Common myeloid progenitor, CD34-positive (primary cell): ENCODE measurements at regions not wholly inside any gene's neighbourhood (a gene's known extent, or its start where the extent isn't known, plus 50 kb on each side); places are given as distances from the start of the nearest gene placed in this dataset.

Experiments
- CTCF ChIA-PET: fragments of 350-600 bp; sonication (Branson Sonifier 250); formaldehyde crosslinking; loops from one replicate; lab custom pipeline; 2021; ENCODE audit warnings: antibody characterized with exemption; lab: Charles Lee
- POLR2A ChIA-PET: fragments of 350-600 bp; sonication (Branson Sonifier 250); formaldehyde crosslinking; loops from one replicate; lab custom pipeline; 2021; ENCODE audit warnings: antibody characterized with exemption; lab: Charles Lee
- DNase-seq, 3 donors: peaks; one replicate each; pipeline versions ENCODE4 v3.0.0 to v3.0.0-alpha.2; 2013
- H3K27ac ChIP-seq, 2 experiments: 1 replicate in 1 of 2; 2 replicates in 1 of 2; pipeline ENCODE4 v1.7.0; 2013; ENCODE audit warnings: inconsistent platforms in 2 of 2, low read length in 2 of 2, mild to moderate bottlenecking in 2 of 2, low read depth in 1 of 2, moderate library complexity in 1 of 2; ENCODE audit not compliant: severe bottlenecking in 2 of 2, insufficient read depth in 1 of 2, poor library complexity in 1 of 2
- H3K27me3 ChIP-seq, 5 experiments: replicated peaks in 2 of 5; 1 replicate in 3 of 5; 2 replicates in 2 of 5; pipeline versions ENCODE4 v1.6.1 to v1.7.0; 2013; ENCODE audit warnings: low read length in 4 of 5, mild to moderate bottlenecking in 2 of 5, moderate library complexity in 2 of 5, inconsistent platforms in 1 of 5; ENCODE audit not compliant: insufficient read depth in 5 of 5, control insufficient read depth in 4 of 5
- H3K36me3 ChIP-seq, 4 experiments: 1 replicate in 2 of 4; 2 replicates in 2 of 4; pipeline versions ENCODE4 v1.6.1 to v1.7.0; 2013; ENCODE audit warnings: low read length in 3 of 4, control low read depth in 1 of 4, mild to moderate bottlenecking in 1 of 4; ENCODE audit not compliant: control insufficient read depth in 4 of 4, insufficient read depth in 4 of 4
- H3K4me1 ChIP-seq, 4 experiments: 1 replicate in 3 of 4; 2 replicates in 1 of 4; pipeline versions ENCODE4 v1.6.1 to v1.7.1; 2013; ENCODE audit warnings: low read length in 3 of 4, mild to moderate bottlenecking in 3 of 4, control low read depth in 1 of 4, inconsistent platforms in 1 of 4, moderate library complexity in 1 of 4; ENCODE audit not compliant: control insufficient read depth in 4 of 4, insufficient read depth in 4 of 4; ENCODE audit errors: control extremely low read depth in 1 of 4
- H3K4me3 ChIP-seq, 7 experiments: 1 replicate in 4 of 7; 2 replicates in 3 of 7; pipeline versions ENCODE4 v1.5.1 to v1.7.0; 2013; ENCODE audit warnings: mild to moderate bottlenecking in 7 of 7, low read length in 6 of 7, moderate library complexity in 6 of 7, inconsistent platforms in 2 of 7, low read depth in 2 of 7, control low read depth in 1 of 7; ENCODE audit not compliant: insufficient read depth in 4 of 7, control insufficient read depth in 1 of 7; ENCODE audit errors: extremely low read depth in 1 of 7
- H3K9me3 ChIP-seq, 5 experiments: 1 replicate in 4 of 5; 2 replicates in 1 of 5; pipeline versions ENCODE4 v1.6.1 to v1.7.1; 2013; ENCODE audit warnings: low read length in 4 of 5, mild to moderate bottlenecking in 2 of 5, inconsistent platforms in 1 of 5, low read depth in 1 of 5, moderate library complexity in 1 of 5; ENCODE audit not compliant: control insufficient read depth in 4 of 5, insufficient read depth in 2 of 5; ENCODE audit errors: control extremely low read depth in 1 of 5
- WGBS: methylation state at CpG from one replicate; pipeline ENCODE4 v1.1.5; 2013; ENCODE audit not compliant: insufficient coverage; 5-methylcytosine and 5-hydroxymethylcytosine counted together

- no peaks in the 10 kb centered on the region for H3K4me1 ChIP-seq
- no peaks in the 10 kb centered on the region for H3K36me3 ChIP-seq
- no peak overlapping the region for H3K27ac ChIP-seq
- no peaks in the 10 kb centered on the region for H3K27me3 ChIP-seq
- ChIA-PET POLR2A (no interaction called here), CTCF (no interaction called here)
- 80% methylated on average over 1 of the region's 1 CpG for WGBS
- DNase-seq, result no peak
- no peak overlapping the region for H3K4me3 ChIP-seq
- H3K9me3 ChIP-seq, result peaks cover 0 to 1% (median 0%) of the 10 kb centered on the region in 5 experiments
These were observed 178.0 kb downstream of the LIG4 start for GRCh38 chr13:108037348-108037747.

- no peak overlapping the region for H3K27ac ChIP-seq
- no peak overlapping the region for H3K4me3 ChIP-seq
- no peak for DNase-seq
- WGBS, result 92% methylated on average over 2 of the region's 4 CpGs
- peaks cover 0 to 1% (median 0%) of the 10 kb centered on the region in 5 experiments for H3K9me3 ChIP-seq
- H3K4me1 ChIP-seq, result no peaks in the 10 kb centered on the region
- no peaks in the 10 kb centered on the region for H3K36me3 ChIP-seq
- CTCF ChIA-PET, result no interaction called here
- H3K27me3 ChIP-seq, result no peaks in the 10 kb centered on the region
- POLR2A ChIA-PET, result no interaction called here
These were observed 178.9 kb downstream of the LIG4 start for GRCh38 chr13:108036411-108036932.

- ChIA-PET CTCF (no interaction called here), POLR2A (no interaction called here)
- no peak for DNase-seq
- peaks cover 0 to 1% (median 0%) of the 10 kb centered on the region in 5 experiments for H3K9me3 ChIP-seq
- H3K4me1 ChIP-seq, result no peaks in the 10 kb centered on the region
- no peaks in the 10 kb centered on the region for H3K27me3 ChIP-seq
- H3K36me3 ChIP-seq, result no peaks in the 10 kb centered on the region
- no peak overlapping the region for H3K4me3 ChIP-seq
- WGBS, result 83% methylated on average over 2 of the region's 5 CpGs
- H3K27ac ChIP-seq, result no peak overlapping the region
These were observed 180.4 kb downstream of the LIG4 start for GRCh38 chr13:108034909-108035410.

GRCh38 chr13:108033800-108034707, 181.3 kb downstream of the LIG4 start:
- Histone ChIP-seq H3K27ac (no peak overlapping the region), H3K4me1 (no peaks in the 10 kb centered on the region), H3K27me3 (no peaks in the 10 kb centered on the region), H3K9me3 (peaks cover 0 to 1% (median 0%) of the 10 kb centered on the region in 5 experiments), H3K4me3 (no peak overlapping the region), H3K36me3 (no peaks in the 10 kb centered on the region)
- ChIA-PET POLR2A (no interaction called here), CTCF (no interaction called here)
- DNase-seq, result no peak
- 96% methylated on average over 2 of the region's 3 CpGs for WGBS

- H3K4me3 ChIP-seq, result no peak overlapping the region
- POLR2A ChIA-PET, result no interaction called here
- no peak overlapping the region for H3K27ac ChIP-seq
- no peaks in the 10 kb centered on the region for H3K4me1 ChIP-seq
- CTCF ChIA-PET, result no interaction called here
- DNase-seq, result no peak
- WGBS, result 85% methylated on average over 5 of the region's 5 CpGs
- H3K9me3 ChIP-seq, result no peaks in the 10 kb centered on the region
- H3K27me3 ChIP-seq, result no peaks in the 10 kb centered on the region
- H3K36me3 ChIP-seq, result no peaks in the 10 kb centered on the region
These were observed 183.5 kb downstream of the LIG4 start for GRCh38 chr13:108031865-108032264.

GRCh38 chr13:108030769-108031168, 184.6 kb downstream of the LIG4 start:
- H3K4me1 ChIP-seq, result no peaks in the 10 kb centered on the region
- H3K27me3 ChIP-seq, result no peaks in the 10 kb centered on the region
- WGBS, result no CpG with 5 or more reads among the region's 1 CpG
- H3K27ac ChIP-seq, result no peak overlapping the region
- ChIA-PET POLR2A (no interaction called here), CTCF (no interaction called here)
- H3K4me3 ChIP-seq, result no peak overlapping the region
- no peak for DNase-seq
- no peaks in the 10 kb centered on the region for H3K9me3 ChIP-seq
- H3K36me3 ChIP-seq, result no peaks in the 10 kb centered on the region
